HG03521 (cell line): ENCODE measurements at regions not wholly inside any gene's neighbourhood (a gene's known extent, or its start where the extent isn't known, plus 50 kb on each side); places are given as distances from the start of the nearest gene placed in this dataset.

Source experiments
- ATAC-seq: cut with Tn5 transposase; IDR thresholded peaks from one replicate; pipeline ENCODE4 v1.9.1; 2021; ENCODE audit warnings: mild to moderate bottlenecking, moderate library complexity; ENCODE audit not compliant: unreplicated experiment

- no peak for ATAC-seq
Measured at GRCh38 chr2:19041434-19042041, 316.9 kb downstream of the OSR1 start.

GRCh38 chr2:19038071-19039015, 320.1 kb downstream of the OSR1 start:
- ATAC-seq = no peak

- ATAC-seq = no peak
Measured at GRCh38 chr2:19036091-19036490, 322.3 kb downstream of the OSR1 start.

- no peak for ATAC-seq
Measured at GRCh38 chr2:19035238-19035637, 323.2 kb downstream of the OSR1 start.

- ATAC-seq = no peak
Measured at GRCh38 chr2:19033240-19033639, 325.2 kb downstream of the OSR1 start.

- no peak for ATAC-seq
Measured at GRCh38 chr2:19031642-19032041, 326.8 kb downstream of the OSR1 start.

- ATAC-seq = no peak
Measured at GRCh38 chr2:19029655-19030054, 328.8 kb downstream of the OSR1 start.

GRCh38 chr2:19028587-19029375, 329.6 kb downstream of the OSR1 start:
- no peak for ATAC-seq

GRCh38 chr2:19027626-19028025, 330.8 kb downstream of the OSR1 start:
- no peak for ATAC-seq

GRCh38 chr2:19026261-19026660, 332.2 kb downstream of the OSR1 start:
- ATAC-seq = no peak

GRCh38 chr2:19022334-19022733, 336.1 kb downstream of the OSR1 start:
- ATAC-seq = no peak

- ATAC-seq = no peak
Measured at GRCh38 chr2:19021721-19022120, 336.7 kb downstream of the OSR1 start.

- no peak for ATAC-seq
Measured at GRCh38 chr2:19021100-19021476, 337.3 kb downstream of the OSR1 start.

GRCh38 chr2:19020144-19021099, 338.0 kb downstream of the OSR1 start:
- no peak for ATAC-seq

- no peak for ATAC-seq
Measured at GRCh38 chr2:19009510-19009909, 348.9 kb downstream of the OSR1 start.

GRCh38 chr2:19003554-19003953, 354.9 kb downstream of the OSR1 start:
- no peak for ATAC-seq

GRCh38 chr2:19000776-19001175, 357.6 kb downstream of the OSR1 start:
- ATAC-seq = no peak

- no peak for ATAC-seq
Measured at GRCh38 chr2:18999198-18999597, 359.2 kb downstream of the OSR1 start.

GRCh38 chr2:18998491-18998890, 359.9 kb downstream of the OSR1 start:
- ATAC-seq = no peak

- no peak for ATAC-seq
Measured at GRCh38 chr2:18993756-18994338, 364.6 kb downstream of the OSR1 start.
